H1 (cell line): ENCODE measurements at regions not wholly inside any gene's neighbourhood (a gene's known extent, or its start where the extent isn't known, plus 50 kb on each side); places are given as distances from the start of the nearest gene placed in this dataset.

Experiments
- CTCF ChIA-PET: fragments of 300-600 bp; sonication (Branson Sonifier 250); formaldehyde crosslinking; loops from one replicate; lab custom pipeline; 2021; ENCODE audit not compliant: partially characterized antibody; lab: Charles Lee
- POLR2A ChIA-PET: fragments of 300-600 bp; sonication (Branson Sonifier 250); formaldehyde crosslinking; loops from one replicate; lab custom pipeline; 2021; ENCODE audit warnings: inconsistent platforms; ENCODE audit not compliant: partially characterized antibody; lab: Charles Lee
- DNase-seq, 2 experiments: peaks; one replicate each; pipeline versions ENCODE4 v3.0.0 to v3.0.0-alpha.2; 2010 to 2022; ENCODE audit warnings: low spot score in 2 of 2, low read depth in 1 of 2, mixed read lengths in 1 of 2
- FAIRE-seq: peaks from 2 replicates; lab custom pipeline; 2011; peaks lifted over from hg19 to GRCh38; lab: Jason Lieb, UNC
- H2AFZ ChIP-seq: 2 replicates; pipeline ENCODE4 v1.8.1; 2012; ENCODE audit warnings: low read length, inconsistent platforms
- H2AK5ac ChIP-seq: 2 replicates; pipeline ENCODE4 v1.6.1; 2013; ENCODE audit warnings: low read depth, low read length
- H2BK120ac ChIP-seq: replicated peaks from 2 replicates; pipeline ENCODE3; 2013; ENCODE audit warnings: low read depth, low read length, inconsistent platforms
- H2BK12ac ChIP-seq: 2 replicates; pipeline ENCODE4 v1.6.1; 2013; ENCODE audit warnings: low read depth, low read length
- H2BK15ac ChIP-seq: 2 replicates; pipeline ENCODE4 v1.6.1; 2013; ENCODE audit warnings: low read length
- H2BK20ac ChIP-seq: 2 replicates; pipeline ENCODE4 v1.6.1; 2013; ENCODE audit warnings: low read length
- H2BK5ac ChIP-seq: 2 replicates; pipeline ENCODE4 v1.6.1; 2013; ENCODE audit warnings: low read depth, low read length
- H3K14ac ChIP-seq: 2 replicates; pipeline ENCODE4 v1.6.1; 2013; ENCODE audit warnings: inconsistent platforms; ENCODE audit not compliant: insufficient read length
- H3K18ac ChIP-seq: 2 replicates; pipeline ENCODE4 v1.6.1; 2013; ENCODE audit warnings: low read length; ENCODE audit errors: extremely low read depth
- H3K23ac ChIP-seq: 2 replicates; pipeline ENCODE4 v1.6.1; 2013; ENCODE audit warnings: inconsistent platforms; ENCODE audit not compliant: insufficient read length
- H3K23me2 ChIP-seq: 2 replicates; pipeline ENCODE4 v1.6.1; 2013; ENCODE audit warnings: low read depth, low read length
- H3K27ac ChIP-seq: 2 replicates; pipeline ENCODE4 v1.6.1; 2011; ENCODE audit warnings: low read depth, low read length, inconsistent platforms
- H3K27me3 ChIP-seq, 4 experiments: replicated peaks in 1 of 4; 1 replicate in 1 of 4; 2 replicates in 3 of 4; pipeline versions ENCODE4 v1.6.1 to v1.8.1; 2011 to 2013; ENCODE audit warnings: low read length in 3 of 4, mild to moderate bottlenecking in 3 of 4, inconsistent platforms in 2 of 4, mixed read lengths in 2 of 4, moderate library complexity in 1 of 4; ENCODE audit not compliant: control insufficient read depth in 3 of 4, insufficient read depth in 3 of 4; ENCODE audit errors: extremely low read depth in 1 of 4
- H3K36me3 ChIP-seq, 4 experiments: 2 replicates each; pipeline versions ENCODE4 v1.6.1 to v1.8.1; 2011 to 2013; ENCODE audit warnings: mild to moderate bottlenecking in 4 of 4, low read length in 3 of 4, moderate library complexity in 2 of 4, control low read depth in 1 of 4, inconsistent platforms in 1 of 4; ENCODE audit not compliant: insufficient read depth in 4 of 4, control insufficient read depth in 2 of 4
- H3K4ac ChIP-seq: replicated peaks from 2 replicates; pipeline ENCODE3; 2013; ENCODE audit warnings: low read length, low read depth, mixed read lengths, inconsistent platforms; ENCODE audit not compliant: insufficient read length
- H3K4me1 ChIP-seq, 4 experiments: replicated peaks in 1 of 4; 1 replicate in 1 of 4; 2 replicates in 3 of 4; pipeline versions ENCODE4 v1.6.1 to v1.8.1; 2011 to 2013; ENCODE audit warnings: low read length in 3 of 4, inconsistent platforms in 2 of 4, mixed read lengths in 1 of 4; ENCODE audit not compliant: insufficient read depth in 4 of 4, control insufficient read depth in 3 of 4
- H3K4me2 ChIP-seq, 2 experiments: 2 replicates each; pipeline versions ENCODE4 v1.6.1 to v1.8.1; 2011 to 2013; ENCODE audit warnings: low read depth in 2 of 2, low read length in 2 of 2, control low read depth in 1 of 2, inconsistent platforms in 1 of 2, mild to moderate bottlenecking in 1 of 2; ENCODE audit not compliant: insufficient read depth in 1 of 2
- H3K4me3 ChIP-seq, 4 experiments: fragments of 200-600, 300-600 bp in 1 of 4; sonication (generic), shearing (Covaris generic), sonication (Bioruptor Twin) in 1 of 4; 2 replicates each; pipeline versions ENCODE4 v1.5.1 to v1.8.1; 2011 to 2016; ENCODE audit warnings: low read length in 4 of 4, low read depth in 3 of 4, control low read depth in 2 of 4, inconsistent platforms in 2 of 4, mild to moderate bottlenecking in 2 of 4, mixed read lengths in 1 of 4, moderate library complexity in 1 of 4; ENCODE audit not compliant: insufficient read depth in 2 of 4; ENCODE audit errors: extremely low read depth in 1 of 4
- H3K56ac ChIP-seq: replicated peaks from 2 replicates; pipeline ENCODE3; 2013; ENCODE audit warnings: low read depth, mild to moderate bottlenecking, mixed read lengths, low read length, inconsistent platforms; ENCODE audit not compliant: insufficient read length
- H3K79me1 ChIP-seq: 2 replicates; pipeline ENCODE4 v1.6.1; 2013; ENCODE audit warnings: low read depth, low read length, control low read depth
- H3K79me2 ChIP-seq, 2 experiments: 2 replicates each; pipeline versions ENCODE4 v1.6.1 to v1.8.1; 2012 to 2013; ENCODE audit warnings: low read length in 2 of 2, mild to moderate bottlenecking in 2 of 2, inconsistent platforms in 1 of 2; ENCODE audit not compliant: insufficient read depth in 2 of 2, control insufficient read depth in 1 of 2
- H3K9ac ChIP-seq, 4 experiments: replicated peaks in 1 of 4; 1 replicate in 1 of 4; 2 replicates in 3 of 4; pipeline versions ENCODE4 v1.6.1 to v1.8.1; 2011 to 2013; ENCODE audit warnings: low read depth in 3 of 4, low read length in 3 of 4, control low read depth in 2 of 4, mild to moderate bottlenecking in 2 of 4, moderate library complexity in 2 of 4, inconsistent platforms in 1 of 4; ENCODE audit errors: extremely low read depth in 1 of 4
- H3K9me3 ChIP-seq, 2 experiments: 2 replicates each; pipeline versions ENCODE4 v1.6.1 to v1.8.1; 2012 to 2013; ENCODE audit warnings: mild to moderate bottlenecking in 2 of 2, moderate library complexity in 2 of 2, control low read depth in 1 of 2, inconsistent platforms in 1 of 2, low read depth in 1 of 2, low read length in 1 of 2, mixed read lengths in 1 of 2; ENCODE audit not compliant: insufficient read depth in 2 of 2
- H4K20me1 ChIP-seq, 2 experiments: replicated peaks in 1 of 2; 2 replicates each; pipeline versions ENCODE3 to v1.8.1; 2011 to 2013; ENCODE audit warnings: inconsistent platforms in 2 of 2, low read length in 2 of 2, mild to moderate bottlenecking in 1 of 2; ENCODE audit not compliant: insufficient read depth in 2 of 2, control insufficient read depth in 1 of 2
- H4K5ac ChIP-seq: 2 replicates; pipeline ENCODE4 v1.6.1; 2013; ENCODE audit warnings: low read length, low read depth, mixed read lengths, inconsistent platforms; ENCODE audit not compliant: insufficient read length
- H4K8ac ChIP-seq: 2 replicates; pipeline ENCODE4 v1.8.0; 2013; ENCODE audit warnings: mild to moderate bottlenecking, moderate library complexity, low read length, inconsistent platforms; ENCODE audit not compliant: insufficient read depth; ENCODE audit errors: extremely low read depth
- H4K91ac ChIP-seq: replicated peaks from 2 replicates; pipeline ENCODE3; 2013; ENCODE audit warnings: low read length, mixed read lengths, inconsistent platforms; ENCODE audit not compliant: insufficient read length
- ASH2L ChIP-seq: fragments of 200-600, 300-600 bp; sonication (generic); IDR thresholded peaks from one replicate; pipeline ENCODE4 v1.7.1; 2017; ENCODE audit warnings: low read length
- ATF2 ChIP-seq: IDR thresholded peaks from 2 replicates; pipeline ENCODE4 v1.6.1; 2012; ENCODE audit warnings: low read length, inconsistent platforms
- CTCF ChIP-seq, 3 experiments: IDR thresholded peaks; 1 replicate in 2 of 3; 2 replicates in 1 of 3; pipeline versions ENCODE4 v1.5.1 to v1.6.1; 2011; ENCODE audit warnings: low read length in 3 of 3, mild to moderate bottlenecking in 3 of 3, inconsistent platforms in 2 of 3, low read depth in 1 of 3, moderate library complexity in 1 of 3; ENCODE audit not compliant: insufficient read depth in 1 of 3; ENCODE audit errors: control extremely low read depth in 1 of 3
- KDM5A ChIP-seq: fragments of 200-600 bp; IDR thresholded peaks from 2 replicates; pipeline ENCODE4 v1.7.1; 2012; ENCODE audit warnings: mild to moderate bottlenecking, low read length, inconsistent platforms, mixed read lengths
- SAP30 ChIP-seq: fragments of 300-600 bp; sonication (generic); IDR thresholded peaks from 2 replicates; pipeline ENCODE4 v1.7.1; 2012; ENCODE audit warnings: low read length, moderate library complexity, mild to moderate bottlenecking, inconsistent platforms; ENCODE audit not compliant: insufficient read depth, insufficient replicate concordance
- SIX5 ChIP-seq: IDR thresholded peaks from 2 replicates; pipeline ENCODE4 v1.6.1; 2011; ENCODE audit warnings: mild to moderate bottlenecking, low read depth, low read length
- SP2 ChIP-seq: IDR thresholded peaks from 2 replicates; pipeline ENCODE4 v1.6.1; 2012; ENCODE audit warnings: mild to moderate bottlenecking, low read length, inconsistent platforms
- SP4 ChIP-seq: IDR thresholded peaks from 2 replicates; pipeline ENCODE4 v1.6.1; 2012; ENCODE audit warnings: low read length, inconsistent platforms
- TAF7 ChIP-seq: optimal IDR thresholded peaks from 2 replicates; pipeline ENCODE3; 2011; ENCODE audit warnings: low read depth, mild to moderate bottlenecking, inconsistent platforms, low read length, moderate library complexity, borderline replicate concordance
- TBP ChIP-seq: IDR thresholded peaks from 2 replicates; pipeline ENCODE4 v1.6.1; 2011; ENCODE audit warnings: low read depth, low read length, improper control_type of control experiment
- TEAD4 ChIP-seq: IDR thresholded peaks from 2 replicates; pipeline ENCODE4 v1.6.1; 2012; ENCODE audit warnings: low read depth, low read length, inconsistent platforms, mixed read lengths
- WGBS, 2 experiments: shearing (Covaris generic) in 1 of 2; methylation state at CpG; one replicate each; pipeline versions ENCODE4 v1.1.6 to v1.1.7; 2013 to 2015; ENCODE audit warnings: low lambda C conversion rate in 2 of 2, mixed read lengths in 2 of 2, inconsistent platforms in 1 of 2, low coverage in 1 of 2, missing lambda C conversion rate in 1 of 2; ENCODE audit not compliant: insufficient replicate concordance in 2 of 2, insufficient coverage in 1 of 2, insufficient read length in 1 of 2; ENCODE audit errors: extremely low coverage in 1 of 2, missing lambda C conversion rate in 1 of 2; 5-methylcytosine and 5-hydroxymethylcytosine counted together

GRCh38 chr6:77131426-77131825 lies 331.9 kb downstream of the HTR1B start:
- H3K56ac ChIP-seq: no peak overlapping the region
- H3K36me3 ChIP-seq: no peaks in the 10 kb centered on the region
- H3K79me1 ChIP-seq: no peaks in the 10 kb centered on the region
- no peak overlapping the region for H3K14ac ChIP-seq
- no peak overlapping the region for H2BK120ac ChIP-seq
- no peak overlapping the region for H2BK20ac ChIP-seq
- H3K18ac ChIP-seq: no peak overlapping the region
- WGBS, 2 experiments: 93% methylated on average over 4 of the region's 4 CpGs; no CpG with 5 or more reads in 1 of the 2 experiments
- no peak overlapping the region for H3K23ac ChIP-seq
- DNase-seq: no peak
- ChIA-PET CTCF (interaction anchor here (1.0 to 1.1 kb wide), 2 partner anchors 42 to 91 kb away, joined by 3 to 5 read pairs; no protein-coding TSS in a partner anchor), POLR2A (no interaction called here)
- H3K9me3 ChIP-seq: no peaks in the 10 kb centered on the region
- H3K23me2 ChIP-seq: no peaks in the 10 kb centered on the region
- no peak overlapping the region for H4K91ac ChIP-seq
- no peak overlapping the region for H2BK15ac ChIP-seq
- H2AK5ac ChIP-seq: no peak overlapping the region
- no peak overlapping the region for H3K4me3 ChIP-seq
- no peaks in the 10 kb centered on the region for H3K4me1 ChIP-seq
- H3K27me3 ChIP-seq: no peaks in the 10 kb centered on the region
- no peak overlapping the region for H2AFZ ChIP-seq
- H2BK12ac ChIP-seq: no peak overlapping the region
- H3K4ac ChIP-seq: no peak overlapping the region
- H4K20me1 ChIP-seq: no peaks in the 10 kb centered on the region
- no peak overlapping the region for H4K8ac ChIP-seq
- no peak for FAIRE-seq
- no peak overlapping the region for H3K27ac ChIP-seq
- no peak overlapping the region for H3K9ac ChIP-seq
- H2BK5ac ChIP-seq: no peak overlapping the region
- H4K5ac ChIP-seq: no peak overlapping the region
- no peak overlapping the region for H3K4me2 ChIP-seq
- no peaks in the 10 kb centered on the region for H3K79me2 ChIP-seq
- TF ChIP-seq CTCF (IDR thresholded peaks at IDR 0.05; ENCODE audit: control extremely low read depth in 1 of 3, insufficient read depth in 1 of 3, low read depth in 1 of 3, low read length in 3 of 3) (no peak), SP2 (no peak), SIX5 (no peak), TEAD4 (no peak), ASH2L (no peak), SP4 (no peak), KDM5A (no peak), SAP30 (no peak), TAF7 (no peak), TBP (no peak), ATF2 (no peak)
